Fibroblast of villous mesenchyme (primary cell): ENCODE measurements at regions not wholly inside any gene's neighbourhood (a gene's known extent, or its start where the extent isn't known, plus 50 kb on each side); places are given as distances from the start of the nearest gene placed in this dataset.

Experiments
- DNase-seq: peaks from one replicate; pipeline ENCODE4 v3.0.0-alpha.2; 2010; ENCODE audit warnings: low read depth
- H3K4me3 ChIP-seq: 2 replicates; pipeline ENCODE4 v1.5.1; 2011; ENCODE audit warnings: low read depth, mild to moderate bottlenecking, low read length
- TF ChIP-seq, protein P1 (sequence below): IDR thresholded peaks from 2 replicates; pipeline ENCODE4 v1.5.1; 2012; ENCODE audit warnings: low read depth, mild to moderate bottlenecking, low read length; ENCODE audit not compliant: insufficient read depth

DNA sequence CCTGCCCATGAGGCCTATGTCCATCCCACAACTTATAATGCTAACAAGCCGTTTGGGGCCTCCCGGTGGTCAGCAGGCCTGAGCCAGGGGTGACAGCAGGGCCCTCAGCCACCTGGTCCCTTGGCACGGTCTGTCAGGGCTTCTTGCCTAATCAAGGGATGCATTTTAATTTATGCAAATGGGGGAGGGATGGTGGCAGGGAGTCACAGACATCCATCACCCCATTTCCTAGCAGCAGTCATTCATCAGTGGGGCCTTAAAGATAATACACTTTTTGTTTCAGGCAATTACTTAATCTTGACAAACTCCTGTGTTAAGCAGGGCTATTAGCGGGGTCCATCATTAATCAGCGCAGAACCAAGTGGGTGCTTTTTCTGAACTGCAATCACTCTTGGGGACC is 174.5 kb downstream of the GLI2 start:
- no peak for DNase-seq
- H3K4me3 ChIP-seq = no peak overlapping the region
- TF ChIP-seq, protein P1, sequence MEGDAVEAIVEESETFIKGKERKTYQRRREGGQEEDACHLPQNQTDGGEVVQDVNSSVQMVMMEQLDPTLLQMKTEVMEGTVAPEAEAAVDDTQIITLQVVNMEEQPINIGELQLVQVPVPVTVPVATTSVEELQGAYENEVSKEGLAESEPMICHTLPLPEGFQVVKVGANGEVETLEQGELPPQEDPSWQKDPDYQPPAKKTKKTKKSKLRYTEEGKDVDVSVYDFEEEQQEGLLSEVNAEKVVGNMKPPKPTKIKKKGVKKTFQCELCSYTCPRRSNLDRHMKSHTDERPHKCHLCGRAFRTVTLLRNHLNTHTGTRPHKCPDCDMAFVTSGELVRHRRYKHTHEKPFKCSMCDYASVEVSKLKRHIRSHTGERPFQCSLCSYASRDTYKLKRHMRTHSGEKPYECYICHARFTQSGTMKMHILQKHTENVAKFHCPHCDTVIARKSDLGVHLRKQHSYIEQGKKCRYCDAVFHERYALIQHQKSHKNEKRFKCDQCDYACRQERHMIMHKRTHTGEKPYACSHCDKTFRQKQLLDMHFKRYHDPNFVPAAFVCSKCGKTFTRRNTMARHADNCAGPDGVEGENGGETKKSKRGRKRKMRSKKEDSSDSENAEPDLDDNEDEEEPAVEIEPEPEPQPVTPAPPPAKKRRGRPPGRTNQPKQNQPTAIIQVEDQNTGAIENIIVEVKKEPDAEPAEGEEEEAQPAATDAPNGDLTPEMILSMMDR = no peak

DNA sequence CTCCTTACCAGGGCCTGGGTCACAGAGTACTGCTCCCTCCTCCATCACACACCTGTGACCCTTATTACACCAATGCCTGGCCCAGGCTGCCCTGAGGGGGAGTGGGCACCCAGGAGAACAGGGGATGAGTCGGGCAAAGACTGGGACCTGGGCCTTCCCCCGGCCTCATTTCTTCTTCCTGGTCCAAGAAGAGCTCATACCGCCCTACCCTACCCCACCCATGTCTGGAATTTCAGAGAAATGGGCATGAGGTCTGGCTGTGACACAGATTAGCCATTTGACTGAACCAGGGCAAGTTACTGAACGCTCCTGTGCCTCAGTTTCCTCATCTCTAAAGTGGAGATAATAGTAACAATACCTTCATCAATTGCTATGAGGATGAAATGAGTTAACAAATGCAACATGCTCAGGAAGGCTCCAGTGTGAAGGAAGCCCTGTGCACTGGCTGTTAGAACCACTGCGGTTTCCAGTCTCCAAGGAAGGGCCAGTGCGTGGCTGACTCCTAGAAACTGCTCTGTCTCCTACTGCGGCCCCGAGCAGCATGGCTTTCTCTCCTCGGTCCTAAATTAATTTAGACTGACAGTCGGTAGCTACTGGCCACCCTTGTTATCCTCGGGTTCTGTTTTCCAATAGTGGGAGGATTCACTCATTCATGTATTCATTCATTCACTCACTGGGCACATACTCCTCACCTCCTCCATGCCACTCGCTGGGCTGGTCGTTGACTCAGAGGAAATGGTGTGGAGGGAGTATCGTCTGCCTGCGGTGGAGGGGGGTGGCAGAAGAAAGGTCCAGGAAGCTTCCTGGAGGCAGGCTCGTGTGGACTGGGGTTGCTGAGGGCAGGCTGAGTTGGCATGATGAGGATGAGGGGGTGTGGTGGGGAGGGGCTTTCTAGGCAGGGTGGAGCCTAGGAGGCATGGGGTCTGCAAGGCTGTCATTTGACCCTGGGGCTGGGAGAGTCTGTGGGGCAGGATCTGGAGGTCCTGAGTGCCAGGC is 175.6 kb downstream of the GLI2 start:
- DNase-seq = peak; percentile 63
- H3K4me3 ChIP-seq = no peak overlapping the region
- TF ChIP-seq, protein P1 = no peak

DNA sequence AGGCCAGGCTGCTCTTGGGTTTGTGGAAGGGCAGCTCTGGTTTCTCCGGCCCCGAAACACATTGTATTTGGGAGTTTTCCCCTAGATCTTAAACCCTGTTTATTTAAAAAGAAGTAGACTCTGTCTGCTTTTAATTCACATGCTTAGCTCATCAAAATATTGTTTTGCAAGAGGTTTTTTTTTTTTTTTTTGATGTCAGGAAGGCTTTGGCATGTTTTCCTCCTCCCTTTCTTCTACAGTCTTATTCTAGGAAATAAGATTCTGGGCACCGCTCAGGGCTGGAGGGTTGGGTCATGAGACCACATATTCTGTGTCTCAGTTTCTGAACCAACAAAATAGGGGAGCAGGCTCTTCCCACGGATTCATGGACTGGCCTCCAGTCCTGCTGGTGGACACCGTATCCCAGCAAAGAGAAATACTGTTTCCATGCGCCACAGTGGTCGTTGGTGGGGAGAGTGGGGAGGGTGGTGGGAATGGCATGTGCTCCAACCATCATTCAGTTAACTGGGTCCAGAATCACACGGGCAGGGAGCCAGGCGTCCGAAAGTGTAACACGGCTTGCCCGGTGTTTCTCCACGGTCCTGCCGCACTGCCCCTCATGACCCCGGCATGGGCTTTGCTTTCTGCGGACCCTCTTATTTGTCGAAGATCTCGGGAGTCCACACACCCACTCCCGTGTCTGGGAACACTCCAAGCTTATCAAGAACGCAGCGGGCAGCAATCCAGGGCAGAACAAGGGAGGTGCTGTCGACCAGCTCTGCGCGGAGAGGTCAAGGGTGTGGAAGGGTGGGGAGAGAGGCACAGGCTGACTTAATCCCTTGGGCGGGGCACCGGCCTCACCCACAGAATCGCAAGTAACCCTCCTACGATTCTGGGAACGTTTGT is 176.7 kb downstream of the GLI2 start:
- peak; percentile 95 for DNase-seq
- TF ChIP-seq, protein P1 = no peak
- H3K4me3 ChIP-seq = peak overlapping the region; percentile 1

DNA sequence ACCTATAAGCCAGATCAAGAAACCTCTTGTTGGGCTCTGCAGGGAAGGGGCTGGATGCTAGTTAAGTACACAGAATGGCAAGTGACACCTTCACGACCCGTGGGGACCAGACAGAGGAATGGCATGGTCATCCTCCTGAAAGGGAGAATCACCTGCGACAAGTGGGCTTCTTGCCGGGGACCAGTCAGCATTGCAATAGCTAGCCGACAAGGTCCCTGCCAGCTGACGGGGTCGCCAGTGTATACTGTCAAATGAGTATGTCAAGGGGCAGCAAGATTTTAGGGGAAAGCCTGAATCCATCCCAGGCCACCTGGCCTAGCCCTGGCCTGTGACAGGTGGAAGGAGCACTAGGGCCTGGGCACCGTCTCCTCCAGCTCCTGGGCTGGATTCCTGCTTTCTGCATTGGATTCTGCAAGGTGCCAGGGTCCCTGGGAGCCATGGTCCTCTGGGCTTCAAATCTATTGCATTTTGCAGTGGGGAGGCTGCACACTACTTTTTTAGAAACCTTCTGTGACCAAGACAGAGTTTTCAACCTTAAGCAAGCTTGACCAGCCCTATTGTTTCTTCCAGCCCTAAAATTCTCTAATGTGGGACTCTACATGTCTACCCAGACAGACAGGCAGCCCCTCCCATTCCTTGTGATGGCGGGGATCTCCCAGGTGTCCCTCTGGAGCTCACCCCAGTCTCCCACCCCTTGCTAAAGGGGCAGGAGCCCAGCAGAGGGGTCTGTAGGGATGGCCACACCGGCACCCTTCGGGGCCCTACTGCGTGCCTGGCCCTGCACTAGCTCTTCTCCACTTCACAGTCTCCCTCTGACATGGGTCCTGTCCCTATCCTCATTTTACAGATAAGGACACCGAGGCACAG is 178.5 kb downstream of the GLI2 start:
- TF ChIP-seq, protein P1 = no peak
- H3K4me3 ChIP-seq = no peak overlapping the region
- DNase-seq = no peak

DNA sequence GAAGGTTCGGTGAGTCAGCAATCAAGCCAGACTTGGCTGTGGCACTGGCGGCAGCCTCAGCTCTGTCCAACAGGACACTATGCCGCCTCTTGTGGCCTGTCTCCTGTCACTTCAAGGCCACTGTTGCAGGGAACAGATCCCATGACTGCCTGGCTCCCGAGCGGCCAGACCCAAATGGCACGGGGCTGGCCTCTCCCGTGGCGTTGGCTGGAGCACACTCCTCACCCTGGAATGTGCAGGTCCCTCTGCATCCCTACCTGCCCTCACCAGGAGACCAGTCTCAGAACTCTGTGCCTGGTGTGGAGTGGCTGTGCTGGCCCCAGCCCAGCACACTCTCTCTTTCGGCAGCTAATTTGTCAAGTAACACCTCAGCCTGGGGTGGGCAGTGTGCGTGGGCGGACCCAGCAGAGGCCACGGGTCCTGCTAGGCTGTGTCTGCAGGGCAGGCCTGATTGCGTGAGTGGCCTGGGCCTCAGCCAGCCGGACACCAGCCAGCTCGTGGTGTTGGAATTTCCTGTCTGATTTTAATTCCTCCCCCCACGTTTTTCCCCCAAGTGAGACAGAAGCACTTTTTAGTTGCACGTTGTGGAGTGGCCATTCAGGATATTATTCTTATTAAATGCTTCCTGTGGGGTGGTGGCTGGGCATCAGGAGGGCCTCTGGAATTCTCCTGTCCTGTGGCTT is 179.3 kb downstream of the GLI2 start:
- H3K4me3 ChIP-seq = no peak overlapping the region
- TF ChIP-seq, protein P1 = no peak
- DNase-seq = peak; percentile 95
